ENCODE measurements at regions not wholly inside any gene's neighbourhood (a gene's known extent, or its start where the extent isn't known, plus 50 kb on each side); places are given as distances from the start of the nearest gene placed in this dataset.

DNA sequence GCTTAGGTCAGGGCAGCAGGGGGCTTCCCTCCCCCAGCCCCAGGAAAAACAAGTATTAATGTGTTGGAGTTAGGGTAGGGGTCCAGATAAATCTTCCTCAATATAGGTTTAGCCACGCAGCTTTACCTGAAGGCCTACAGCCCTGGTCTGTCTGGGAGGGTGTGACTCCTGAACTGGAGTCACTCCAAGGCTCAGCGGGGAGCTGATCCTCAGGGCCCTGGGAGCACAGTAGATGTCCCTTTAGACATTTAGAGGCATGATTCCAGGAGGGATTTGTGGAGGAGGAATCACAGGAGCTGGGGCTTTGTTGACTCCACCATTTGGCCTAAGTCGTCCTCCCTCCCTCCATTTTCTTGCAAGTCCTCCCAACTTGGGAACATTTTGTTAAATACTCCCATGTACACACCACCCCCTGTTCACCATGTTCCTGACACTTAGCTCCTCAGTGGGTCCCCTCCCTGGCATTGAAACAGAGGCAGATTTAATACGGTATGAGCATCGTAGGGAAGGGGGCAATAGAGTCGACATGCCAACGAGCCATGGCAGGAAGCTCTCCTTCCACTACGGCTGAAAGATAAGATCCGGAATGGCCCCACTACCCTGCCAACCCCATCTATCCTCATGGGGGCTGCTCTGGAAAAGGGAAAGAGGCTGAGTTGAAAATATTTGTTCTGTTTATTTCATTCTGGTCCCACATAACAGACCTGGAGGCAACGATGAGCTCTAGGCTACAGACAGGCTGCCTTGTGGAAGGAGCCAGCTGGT lies 69.0 kb upstream of the LARS2 start:
- TF ChIP-seq, protein P1, sequence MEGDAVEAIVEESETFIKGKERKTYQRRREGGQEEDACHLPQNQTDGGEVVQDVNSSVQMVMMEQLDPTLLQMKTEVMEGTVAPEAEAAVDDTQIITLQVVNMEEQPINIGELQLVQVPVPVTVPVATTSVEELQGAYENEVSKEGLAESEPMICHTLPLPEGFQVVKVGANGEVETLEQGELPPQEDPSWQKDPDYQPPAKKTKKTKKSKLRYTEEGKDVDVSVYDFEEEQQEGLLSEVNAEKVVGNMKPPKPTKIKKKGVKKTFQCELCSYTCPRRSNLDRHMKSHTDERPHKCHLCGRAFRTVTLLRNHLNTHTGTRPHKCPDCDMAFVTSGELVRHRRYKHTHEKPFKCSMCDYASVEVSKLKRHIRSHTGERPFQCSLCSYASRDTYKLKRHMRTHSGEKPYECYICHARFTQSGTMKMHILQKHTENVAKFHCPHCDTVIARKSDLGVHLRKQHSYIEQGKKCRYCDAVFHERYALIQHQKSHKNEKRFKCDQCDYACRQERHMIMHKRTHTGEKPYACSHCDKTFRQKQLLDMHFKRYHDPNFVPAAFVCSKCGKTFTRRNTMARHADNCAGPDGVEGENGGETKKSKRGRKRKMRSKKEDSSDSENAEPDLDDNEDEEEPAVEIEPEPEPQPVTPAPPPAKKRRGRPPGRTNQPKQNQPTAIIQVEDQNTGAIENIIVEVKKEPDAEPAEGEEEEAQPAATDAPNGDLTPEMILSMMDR (IDR thresholded peaks at IDR 0.05; ENCODE audit: insufficient read depth, low read length): no peak
- TF ChIP-seq, protein P2, sequence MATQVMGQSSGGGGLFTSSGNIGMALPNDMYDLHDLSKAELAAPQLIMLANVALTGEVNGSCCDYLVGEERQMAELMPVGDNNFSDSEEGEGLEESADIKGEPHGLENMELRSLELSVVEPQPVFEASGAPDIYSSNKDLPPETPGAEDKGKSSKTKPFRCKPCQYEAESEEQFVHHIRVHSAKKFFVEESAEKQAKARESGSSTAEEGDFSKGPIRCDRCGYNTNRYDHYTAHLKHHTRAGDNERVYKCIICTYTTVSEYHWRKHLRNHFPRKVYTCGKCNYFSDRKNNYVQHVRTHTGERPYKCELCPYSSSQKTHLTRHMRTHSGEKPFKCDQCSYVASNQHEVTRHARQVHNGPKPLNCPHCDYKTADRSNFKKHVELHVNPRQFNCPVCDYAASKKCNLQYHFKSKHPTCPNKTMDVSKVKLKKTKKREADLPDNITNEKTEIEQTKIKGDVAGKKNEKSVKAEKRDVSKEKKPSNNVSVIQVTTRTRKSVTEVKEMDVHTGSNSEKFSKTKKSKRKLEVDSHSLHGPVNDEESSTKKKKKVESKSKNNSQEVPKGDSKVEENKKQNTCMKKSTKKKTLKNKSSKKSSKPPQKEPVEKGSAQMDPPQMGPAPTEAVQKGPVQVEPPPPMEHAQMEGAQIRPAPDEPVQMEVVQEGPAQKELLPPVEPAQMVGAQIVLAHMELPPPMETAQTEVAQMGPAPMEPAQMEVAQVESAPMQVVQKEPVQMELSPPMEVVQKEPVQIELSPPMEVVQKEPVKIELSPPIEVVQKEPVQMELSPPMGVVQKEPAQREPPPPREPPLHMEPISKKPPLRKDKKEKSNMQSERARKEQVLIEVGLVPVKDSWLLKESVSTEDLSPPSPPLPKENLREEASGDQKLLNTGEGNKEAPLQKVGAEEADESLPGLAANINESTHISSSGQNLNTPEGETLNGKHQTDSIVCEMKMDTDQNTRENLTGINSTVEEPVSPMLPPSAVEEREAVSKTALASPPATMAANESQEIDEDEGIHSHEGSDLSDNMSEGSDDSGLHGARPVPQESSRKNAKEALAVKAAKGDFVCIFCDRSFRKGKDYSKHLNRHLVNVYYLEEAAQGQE (IDR thresholded peaks at IDR 0.05; ENCODE audit: insufficient replicate concordance, low read depth): no peak
- no peak for TF ChIP-seq POLR2AphosphoS5 (IDR thresholded peaks at IDR 0.05; ENCODE audit: low read depth)
- no peak for TF ChIP-seq GABPA (IDR thresholded peaks at IDR 0.05; ENCODE audit: low read depth)
